Fibroblast of lung (primary cell): ENCODE measurements at regions not wholly inside any gene's neighbourhood (a gene's known extent, or its start where the extent isn't known, plus 50 kb on each side); places are given as distances from the start of the nearest gene placed in this dataset.

Experiments used
- CTCF ChIP-seq, 2 donors: IDR thresholded peaks in 1 of 2; conservative IDR thresholded peaks in 1 of 2; 1 replicate in 1 of 2; 2 replicates in 1 of 2; pipeline ENCODE4 v1.5.1; 2011 to 2012; ENCODE audit warnings: low read length in 2 of 2, control low read depth in 1 of 2, inconsistent platforms in 1 of 2, low read depth in 1 of 2, mild to moderate bottlenecking in 1 of 2
- EZH2 ChIP-seq: IDR thresholded peaks from 2 replicates; pipeline ENCODE4 v1.5.1; 2012; ENCODE audit warnings: low read length, control low read depth, mild to moderate bottlenecking; ENCODE audit errors: missing control alignments

- TF ChIP-seq CTCF (conservative IDR thresholded peaks at IDR 0.05 in 1 of 2, IDR thresholded peaks at IDR 0.05 in 1 of 2; ENCODE audit: low read depth in 1 of 2, low read length in 2 of 2) (no peak), EZH2 (no peak)
Observed at GRCh38 chr15:81914333-81914732, 131.5 kb downstream of the MEX3B start.
